Glutamatergic neuron (in vitro differentiated cells): ENCODE measurements at regions not wholly inside any gene's neighbourhood (a gene's known extent, or its start where the extent isn't known, plus 50 kb on each side); places are given as distances from the start of the nearest gene placed in this dataset.
"Not testable (repeated sequence)": the region's sequence is repeated elsewhere in the genome, so short reads cannot be mapped to it uniquely, and the experiment has no call there.

Experiments
- DNase-seq: peaks from one replicate; pipeline ENCODE4 v3.0.0; 2022
- H3K27ac Mint-ChIP-seq: one replicate; pipeline ENCODE4 v1.8.0; 2020; ENCODE audit warnings: mild to moderate bottlenecking, mixed read lengths, inconsistent platforms; ENCODE audit not compliant: unreplicated experiment
- H3K27me3 Mint-ChIP-seq: one replicate; pipeline ENCODE4 v1.8.0; 2020; ENCODE audit warnings: mild to moderate bottlenecking, moderate library complexity, mixed read lengths, inconsistent platforms; ENCODE audit not compliant: unreplicated experiment
- H3K36me3 Mint-ChIP-seq: one replicate; pipeline ENCODE4 v1.8.0; 2020; ENCODE audit warnings: mild to moderate bottlenecking, mixed read lengths, inconsistent platforms; ENCODE audit not compliant: unreplicated experiment
- H3K4me1 Mint-ChIP-seq: one replicate; pipeline ENCODE4 v1.8.0; 2020; ENCODE audit warnings: mild to moderate bottlenecking, low read depth, mixed read lengths, inconsistent platforms; ENCODE audit not compliant: unreplicated experiment
- H3K4me3 Mint-ChIP-seq: one replicate; pipeline ENCODE4 v1.8.0; 2020; ENCODE audit warnings: mild to moderate bottlenecking, mixed read lengths, inconsistent platforms; ENCODE audit not compliant: unreplicated experiment
- H3K9me3 Mint-ChIP-seq: one replicate; pipeline ENCODE4 v1.8.0; 2020; ENCODE audit warnings: mild to moderate bottlenecking, moderate library complexity, mixed read lengths, inconsistent platforms; ENCODE audit not compliant: unreplicated experiment
- TF ChIP-seq, protein P1 (sequence below): fragments of 200-600 bp; sonication (generic); IDR thresholded peaks from one replicate; pipeline ENCODE4 v1.5.0; 2021; ENCODE audit not compliant: partially characterized antibody, unreplicated experiment

DNA sequence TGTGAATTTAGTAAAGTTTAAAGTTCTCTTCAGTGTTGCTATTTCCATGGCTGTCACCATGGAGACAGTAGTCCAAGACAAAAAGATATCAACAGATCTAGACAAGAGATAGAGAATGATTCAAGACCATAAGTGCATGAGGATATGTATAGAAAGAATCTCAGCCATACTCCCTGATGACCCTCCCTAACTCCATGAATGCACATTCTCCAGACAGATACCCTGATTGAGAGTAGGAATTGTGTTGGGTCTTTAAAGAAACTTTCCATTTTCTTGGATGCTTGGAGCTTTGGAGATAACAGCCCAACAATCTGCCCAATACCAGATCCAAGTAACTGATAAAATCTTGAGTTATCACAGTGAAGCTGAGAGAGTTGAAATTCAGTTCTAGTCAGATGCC lies 1601.2 kb upstream of the CELF4 start:
- no peak for DNase-seq
- Mint-ChIP-seq H3K4me1 (no peaks in the 10 kb centered on the region), H3K9me3 (no peaks in the 10 kb centered on the region), H3K4me3 (no peak overlapping the region), H3K36me3 (no peaks in the 10 kb centered on the region), H3K27me3 (no peaks in the 10 kb centered on the region), H3K27ac (no peak overlapping the region)
- TF ChIP-seq, protein P1, sequence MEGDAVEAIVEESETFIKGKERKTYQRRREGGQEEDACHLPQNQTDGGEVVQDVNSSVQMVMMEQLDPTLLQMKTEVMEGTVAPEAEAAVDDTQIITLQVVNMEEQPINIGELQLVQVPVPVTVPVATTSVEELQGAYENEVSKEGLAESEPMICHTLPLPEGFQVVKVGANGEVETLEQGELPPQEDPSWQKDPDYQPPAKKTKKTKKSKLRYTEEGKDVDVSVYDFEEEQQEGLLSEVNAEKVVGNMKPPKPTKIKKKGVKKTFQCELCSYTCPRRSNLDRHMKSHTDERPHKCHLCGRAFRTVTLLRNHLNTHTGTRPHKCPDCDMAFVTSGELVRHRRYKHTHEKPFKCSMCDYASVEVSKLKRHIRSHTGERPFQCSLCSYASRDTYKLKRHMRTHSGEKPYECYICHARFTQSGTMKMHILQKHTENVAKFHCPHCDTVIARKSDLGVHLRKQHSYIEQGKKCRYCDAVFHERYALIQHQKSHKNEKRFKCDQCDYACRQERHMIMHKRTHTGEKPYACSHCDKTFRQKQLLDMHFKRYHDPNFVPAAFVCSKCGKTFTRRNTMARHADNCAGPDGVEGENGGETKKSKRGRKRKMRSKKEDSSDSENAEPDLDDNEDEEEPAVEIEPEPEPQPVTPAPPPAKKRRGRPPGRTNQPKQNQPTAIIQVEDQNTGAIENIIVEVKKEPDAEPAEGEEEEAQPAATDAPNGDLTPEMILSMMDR = no peak

- TF ChIP-seq, protein P1 = no peak
- Mint-ChIP-seq H3K27me3 (no peaks in the 10 kb centered on the region), H3K4me3 (no peak overlapping the region), H3K9me3 (no peaks in the 10 kb centered on the region), H3K36me3 (no peaks in the 10 kb centered on the region), H3K27ac (no peak overlapping the region), H3K4me1 (no peaks in the 10 kb centered on the region)
- DNase-seq = no peak
Observed at GRCh38 chr18:39162013-39162827, 1596.6 kb upstream of the CELF4 start.

DNA sequence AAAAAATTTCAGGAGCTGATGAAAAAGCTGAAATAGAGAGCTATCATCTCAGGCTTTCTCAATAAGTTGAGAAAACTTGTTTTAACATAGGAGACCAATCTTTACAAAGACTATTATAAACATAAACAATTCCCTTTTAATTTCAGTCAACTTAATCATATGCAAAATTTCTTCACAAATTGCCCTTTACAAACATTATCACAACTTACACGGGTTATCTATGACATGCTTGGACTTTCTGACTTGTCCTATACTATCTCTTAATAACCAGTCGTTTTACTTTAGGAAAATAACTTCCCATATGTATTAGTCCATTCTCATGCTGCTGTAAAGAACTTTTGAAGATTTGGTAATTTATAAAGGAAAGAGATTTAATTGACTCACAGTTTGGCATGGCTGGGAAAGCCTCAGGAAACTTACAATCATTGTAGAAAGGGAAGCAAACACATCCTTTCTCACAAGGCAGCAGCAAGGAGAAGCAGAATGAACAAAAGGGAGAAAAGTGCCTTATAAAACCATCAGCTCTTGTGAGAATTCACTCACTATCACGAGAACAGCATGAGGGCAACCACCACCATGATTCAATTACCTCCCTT lies 1583.7 kb upstream of the CELF4 start:
- no peak for DNase-seq
- Mint-ChIP-seq H3K4me3 (no peak overlapping the region), H3K9me3 (peaks cover 9% of the 10 kb centered on the region), H3K27me3 (no peaks in the 10 kb centered on the region), H3K36me3 (peaks cover 5% of the 10 kb centered on the region), H3K4me1 (no peaks in the 10 kb centered on the region), H3K27ac (no peak overlapping the region)
- TF ChIP-seq, protein P1 = no peak

DNA sequence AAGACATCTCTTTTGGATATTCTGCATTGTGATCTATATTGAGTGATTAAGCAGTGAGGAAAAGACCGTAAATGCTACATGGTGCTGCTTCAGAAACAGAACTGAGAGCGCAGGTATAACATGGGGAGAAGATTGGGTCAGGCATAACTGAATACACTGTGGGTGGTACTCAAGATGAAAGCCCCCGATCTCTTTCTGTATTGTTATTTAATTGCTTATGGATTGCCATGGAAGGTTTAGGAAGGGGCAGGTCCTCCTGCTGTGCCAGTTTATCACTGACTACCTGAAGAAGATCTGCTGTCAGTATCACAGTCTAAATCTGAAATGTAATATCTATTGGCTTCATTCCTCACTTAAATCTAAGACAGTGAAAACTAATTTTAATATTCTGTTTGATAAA lies 1568.7 kb upstream of the CELF4 start:
- no peaks in the 10 kb centered on the region for H3K4me1 Mint-ChIP-seq
- TF ChIP-seq, protein P1 = no peak
- H3K36me3 Mint-ChIP-seq = no peaks in the 10 kb centered on the region
- no peak overlapping the region for H3K27ac Mint-ChIP-seq
- H3K9me3 Mint-ChIP-seq = no peaks in the 10 kb centered on the region
- no peak for DNase-seq
- H3K27me3 Mint-ChIP-seq = peaks cover 2% of the 10 kb centered on the region
- H3K4me3 Mint-ChIP-seq = no peak overlapping the region

DNA sequence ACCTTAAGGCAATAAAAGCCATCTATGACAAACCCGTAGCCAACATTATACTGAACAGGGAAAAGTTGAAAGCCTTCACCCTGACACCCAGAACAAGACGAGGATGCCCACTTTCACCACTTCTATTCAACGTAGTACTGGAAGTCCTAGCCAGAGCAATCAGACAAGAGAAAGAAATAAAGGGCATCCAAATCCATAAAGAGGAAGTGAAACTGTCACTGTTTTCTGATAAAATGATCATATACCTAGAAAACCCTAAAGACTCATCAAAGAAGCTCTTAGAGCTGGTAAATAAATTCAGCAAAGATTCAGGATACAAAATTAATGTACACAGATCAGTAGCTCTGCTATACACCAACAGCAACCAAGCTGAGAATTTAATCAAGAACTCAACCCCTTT lies 1561.9 kb upstream of the CELF4 start:
- H3K27ac Mint-ChIP-seq, H3K27me3 Mint-ChIP-seq, H3K4me1 Mint-ChIP-seq, H3K9me3 Mint-ChIP-seq, H3K4me3 Mint-ChIP-seq, DNase-seq, H3K36me3 Mint-ChIP-seq: not testable (repeated sequence)
